ENCODE measurements at regions not wholly inside any gene's neighbourhood (a gene's known extent, or its start where the extent isn't known, plus 50 kb on each side); places are given as distances from the start of the nearest gene placed in this dataset.
"Not testable (repeated sequence)": the region's sequence is repeated elsewhere in the genome, so short reads cannot be mapped to it uniquely, and the experiment has no call there.

- H3K36me3 ChIP-seq (ENCODE audit: control insufficient read depth, insufficient read depth, low read length), result no peaks in the 10 kb centered on the region
- no CpG with 5 or more reads among the region's 3 CpGs for WGBS (ENCODE audit: insufficient coverage)
- no peak for DNase-seq
- H3K27me3 ChIP-seq (ENCODE audit: control insufficient read depth, insufficient read depth, low read length), result no peaks in the 10 kb centered on the region
- no peaks in the 10 kb centered on the region for H3K4me1 ChIP-seq (ENCODE audit: control insufficient read depth, insufficient read depth, low read length)
- H3K4me3 ChIP-seq (ENCODE audit: low read length), result no peak overlapping the region
- H3K27ac ChIP-seq (ENCODE audit: low read length), result no peak overlapping the region
- H3K9me3 ChIP-seq (replicated peaks; ENCODE audit: control insufficient read depth, low read depth, low read length), result no peaks in the 10 kb centered on the region
These were observed 330.5 kb downstream of the SOX4 start for GRCh38 chr6:21924002-21924401.

- Histone ChIP-seq H3K4me3 (ENCODE audit: low read length) (no peak overlapping the region), H3K27me3 (ENCODE audit: control insufficient read depth, insufficient read depth, low read length) (no peaks in the 10 kb centered on the region), H3K36me3 (ENCODE audit: control insufficient read depth, insufficient read depth, low read length) (no peaks in the 10 kb centered on the region), H3K4me1 (ENCODE audit: control insufficient read depth, insufficient read depth, low read length) (no peaks in the 10 kb centered on the region), H3K27ac (ENCODE audit: low read length) (no peak overlapping the region), H3K9me3 (replicated peaks; ENCODE audit: control insufficient read depth, low read depth, low read length) (no peaks in the 10 kb centered on the region)
- WGBS (ENCODE audit: insufficient coverage), result no CpG with 5 or more reads among the region's 3 CpGs
- no peak for DNase-seq
These were observed 335.3 kb downstream of the SOX4 start for GRCh38 chr6:21928827-21929226.

GRCh38 chr6:21931641-21932335 is 338.2 kb downstream of the SOX4 start:
- no peak overlapping the region for H3K4me3 ChIP-seq (ENCODE audit: low read length)
- H3K27me3 ChIP-seq (ENCODE audit: control insufficient read depth, insufficient read depth, low read length), result no peaks in the 10 kb centered on the region
- no peaks in the 10 kb centered on the region for H3K4me1 ChIP-seq (ENCODE audit: control insufficient read depth, insufficient read depth, low read length)
- no peaks in the 10 kb centered on the region for H3K36me3 ChIP-seq (ENCODE audit: control insufficient read depth, insufficient read depth, low read length)
- no peak overlapping the region for H3K27ac ChIP-seq (ENCODE audit: low read length)
- H3K9me3 ChIP-seq (replicated peaks; ENCODE audit: control insufficient read depth, low read depth, low read length), result no peaks in the 10 kb centered on the region
- 86% methylated on average over 2 of the region's 4 CpGs for WGBS (ENCODE audit: insufficient coverage)
- no peak for DNase-seq

- no peaks in the 10 kb centered on the region for H3K27me3 ChIP-seq (ENCODE audit: control insufficient read depth, insufficient read depth, low read length)
- no peak for DNase-seq
- no peaks in the 10 kb centered on the region for H3K9me3 ChIP-seq (replicated peaks; ENCODE audit: control insufficient read depth, low read depth, low read length)
- no peak overlapping the region for H3K27ac ChIP-seq (ENCODE audit: low read length)
- no peaks in the 10 kb centered on the region for H3K4me1 ChIP-seq (ENCODE audit: control insufficient read depth, insufficient read depth, low read length)
- H3K36me3 ChIP-seq (ENCODE audit: control insufficient read depth, insufficient read depth, low read length), result no peaks in the 10 kb centered on the region
- no peak overlapping the region for H3K4me3 ChIP-seq (ENCODE audit: low read length)
These were observed 339.8 kb downstream of the SOX4 start for GRCh38 chr6:21933351-21933750.

GRCh38 chr6:21935142-21935541 is 341.6 kb downstream of the SOX4 start:
- no peak overlapping the region for H3K4me3 ChIP-seq (ENCODE audit: low read length)
- DNase-seq, result no peak
- no peaks in the 10 kb centered on the region for H3K36me3 ChIP-seq (ENCODE audit: control insufficient read depth, insufficient read depth, low read length)
- H3K27ac ChIP-seq (ENCODE audit: low read length), result no peak overlapping the region
- no peaks in the 10 kb centered on the region for H3K4me1 ChIP-seq (ENCODE audit: control insufficient read depth, insufficient read depth, low read length)
- H3K27me3 ChIP-seq (ENCODE audit: control insufficient read depth, insufficient read depth, low read length), result no peaks in the 10 kb centered on the region
- H3K9me3 ChIP-seq (replicated peaks; ENCODE audit: control insufficient read depth, low read depth, low read length), result no peaks in the 10 kb centered on the region

GRCh38 chr6:21935561-21936028 is 342.0 kb downstream of the SOX4 start:
- WGBS (ENCODE audit: insufficient coverage), result no CpG with 5 or more reads among the region's 2 CpGs
- no peaks in the 10 kb centered on the region for H3K4me1 ChIP-seq (ENCODE audit: control insufficient read depth, insufficient read depth, low read length)
- no peak overlapping the region for H3K4me3 ChIP-seq (ENCODE audit: low read length)
- H3K9me3 ChIP-seq (replicated peaks; ENCODE audit: control insufficient read depth, low read depth, low read length), result no peaks in the 10 kb centered on the region
- H3K27me3 ChIP-seq (ENCODE audit: control insufficient read depth, insufficient read depth, low read length), result no peaks in the 10 kb centered on the region
- no peaks in the 10 kb centered on the region for H3K36me3 ChIP-seq (ENCODE audit: control insufficient read depth, insufficient read depth, low read length)
- no peak for DNase-seq
- H3K27ac ChIP-seq (ENCODE audit: low read length), result no peak overlapping the region

- Histone ChIP-seq H3K36me3 (ENCODE audit: control insufficient read depth, insufficient read depth, low read length) (no peaks in the 10 kb centered on the region), H3K4me1 (ENCODE audit: control insufficient read depth, insufficient read depth, low read length) (no peaks in the 10 kb centered on the region), H3K9me3 (replicated peaks; ENCODE audit: control insufficient read depth, low read depth, low read length) (no peaks in the 10 kb centered on the region), H3K27me3 (ENCODE audit: control insufficient read depth, insufficient read depth, low read length) (no peaks in the 10 kb centered on the region), H3K27ac (ENCODE audit: low read length) (no peak overlapping the region), H3K4me3 (ENCODE audit: low read length) (no peak overlapping the region)
- WGBS (ENCODE audit: insufficient coverage), result 80% methylated on average over 2 of the region's 6 CpGs
- DNase-seq, result no peak
These were observed 343.9 kb downstream of the SOX4 start for GRCh38 chr6:21937466-21937865.

GRCh38 chr6:21939066-21939465 is 345.5 kb downstream of the SOX4 start:
- peak; percentile 38 for DNase-seq
- not testable (repeated sequence) for H3K9me3 ChIP-seq (replicated peaks; ENCODE audit: control insufficient read depth, low read depth, low read length); H3K27ac ChIP-seq (ENCODE audit: low read length); H3K36me3 ChIP-seq (ENCODE audit: control insufficient read depth, insufficient read depth, low read length); H3K4me3 ChIP-seq (ENCODE audit: low read length); H3K4me1 ChIP-seq (ENCODE audit: control insufficient read depth, insufficient read depth, low read length); H3K27me3 ChIP-seq (ENCODE audit: control insufficient read depth, insufficient read depth, low read length)
- no CpG with 5 or more reads among the region's 8 CpGs for WGBS (ENCODE audit: insufficient coverage)

GRCh38 chr6:21941926-21942325 is 348.4 kb downstream of the SOX4 start:
- H3K36me3 ChIP-seq (ENCODE audit: control insufficient read depth, insufficient read depth, low read length), result no peaks in the 10 kb centered on the region
- no peak overlapping the region for H3K4me3 ChIP-seq (ENCODE audit: low read length)
- H3K27ac ChIP-seq (ENCODE audit: low read length), result no peak overlapping the region
- no peaks in the 10 kb centered on the region for H3K27me3 ChIP-seq (ENCODE audit: control insufficient read depth, insufficient read depth, low read length)
- 62% methylated on average over 1 of the region's 1 CpG for WGBS (ENCODE audit: insufficient coverage)
- H3K9me3 ChIP-seq (replicated peaks; ENCODE audit: control insufficient read depth, low read depth, low read length), result no peaks in the 10 kb centered on the region
- H3K4me1 ChIP-seq (ENCODE audit: control insufficient read depth, insufficient read depth, low read length), result no peaks in the 10 kb centered on the region
- DNase-seq, result no peak

- 63% methylated on average over 1 of the region's 6 CpGs for WGBS (ENCODE audit: insufficient coverage)
- H3K4me1 ChIP-seq (ENCODE audit: control insufficient read depth, insufficient read depth, low read length), result no peaks in the 10 kb centered on the region
- H3K4me3 ChIP-seq (ENCODE audit: low read length), result no peak overlapping the region
- no peaks in the 10 kb centered on the region for H3K36me3 ChIP-seq (ENCODE audit: control insufficient read depth, insufficient read depth, low read length)
- H3K27me3 ChIP-seq (ENCODE audit: control insufficient read depth, insufficient read depth, low read length), result no peaks in the 10 kb centered on the region
- no peaks in the 10 kb centered on the region for H3K9me3 ChIP-seq (replicated peaks; ENCODE audit: control insufficient read depth, low read depth, low read length)
- H3K27ac ChIP-seq (ENCODE audit: low read length), result peak overlapping the region; percentile 10
- no peak for DNase-seq
These were observed 349.3 kb downstream of the SOX4 start for GRCh38 chr6:21942897-21943296.

- DNase-seq, result no peak
- no peaks in the 10 kb centered on the region for H3K27me3 ChIP-seq (ENCODE audit: control insufficient read depth, insufficient read depth, low read length)
- no peak overlapping the region for H3K27ac ChIP-seq (ENCODE audit: low read length)
- no peaks in the 10 kb centered on the region for H3K9me3 ChIP-seq (replicated peaks; ENCODE audit: control insufficient read depth, low read depth, low read length)
- H3K4me1 ChIP-seq (ENCODE audit: control insufficient read depth, insufficient read depth, low read length), result peaks cover 4% of the 10 kb centered on the region
- H3K4me3 ChIP-seq (ENCODE audit: low read length), result no peak overlapping the region
- 80% methylated on average over 1 of the region's 4 CpGs for WGBS (ENCODE audit: insufficient coverage)
- H3K36me3 ChIP-seq (ENCODE audit: control insufficient read depth, insufficient read depth, low read length), result no peaks in the 10 kb centered on the region
These were observed 350.5 kb downstream of the PRL start for GRCh38 chr6:21946298-21946783.
